Right atrium auricular region (tissue), 2 donors: ENCODE measurements at regions not wholly inside any gene's neighbourhood (a gene's known extent, or its start where the extent isn't known, plus 50 kb on each side); places are given as distances from the start of the nearest gene placed in this dataset.

Experiments
- DNase-seq: peaks from one replicate; pipeline ENCODE4 v3.0.0-alpha.2; 2019; ENCODE audit warnings: low spot score
- H3K27ac ChIP-seq, 2 donors: fragments of 200-600 bp; sonication (generic); 1 replicate in 1 of 2; 2 replicates in 1 of 2; pipeline ENCODE4 v1.5.1; 2016 to 2019
- H3K27me3 ChIP-seq, 2 donors: fragments of 200-600 bp; sonication (generic); one replicate each; pipeline versions ENCODE4 v1.5.1 to v1.6.0; 2017 to 2019
- H3K36me3 ChIP-seq: fragments of 200-600 bp; sonication (generic); one replicate; pipeline ENCODE4 v1.5.1; 2016
- H3K4me1 ChIP-seq, 2 donors: fragments of 200-600 bp; sonication (generic); one replicate each; pipeline versions ENCODE4 v1.5.1 to v1.6.0; 2017 to 2019
- H3K4me3 ChIP-seq, 2 donors: fragments of 200-600 bp; sonication (generic); 1 replicate in 1 of 2; 2 replicates in 1 of 2; pipeline ENCODE4 v1.5.1; 2017 to 2019; ENCODE audit warnings: mild to moderate bottlenecking in 1 of 2, moderate library complexity in 1 of 2
- H3K9me3 ChIP-seq, 2 donors: fragments of 200-600 bp; sonication (generic); one replicate each; pipeline ENCODE4 v1.5.1; 2019
- CTCF ChIP-seq, 2 donors: fragments of 200-600 bp; sonication (generic); IDR thresholded peaks; one replicate each; pipeline ENCODE4 v1.5.1; 2019; ENCODE audit warnings: antibody characterized with exemption in 2 of 2

- Histone ChIP-seq H3K4me1 (no peaks in the 10 kb centered on the region), H3K4me3 (no peak overlapping the region), H3K27ac (no peak overlapping the region), H3K27me3 (no peaks in the 10 kb centered on the region), H3K9me3 (no peaks in the 10 kb centered on the region), H3K36me3 (no peaks in the 10 kb centered on the region)
- no peak for TF ChIP-seq CTCF (IDR thresholded peaks at IDR 0.05)
- no peak for DNase-seq
Observed at GRCh38 chr14:61638595-61639387, 56.5 kb upstream of the HIF1A start.

- no peaks in the 10 kb centered on the region for H3K4me1 ChIP-seq
- H3K27ac ChIP-seq: peak overlapping the region; percentile 18 to 45
- no peaks in the 10 kb centered on the region for H3K27me3 ChIP-seq
- no peaks in the 10 kb centered on the region for H3K9me3 ChIP-seq
- TF ChIP-seq CTCF (IDR thresholded peaks at IDR 0.05): no peak
- no peak overlapping the region for H3K4me3 ChIP-seq
- DNase-seq: no peak
- H3K36me3 ChIP-seq: no peaks in the 10 kb centered on the region
Observed at GRCh38 chr14:61640158-61641136, 54.9 kb upstream of the HIF1A start.

GRCh38 chr14:61641914-61642613 is 53.2 kb upstream of the HIF1A start:
- H3K36me3 ChIP-seq: no peaks in the 10 kb centered on the region
- H3K27me3 ChIP-seq: no peaks in the 10 kb centered on the region
- H3K9me3 ChIP-seq: no peaks in the 10 kb centered on the region
- no peak for DNase-seq
- no peaks in the 10 kb centered on the region for H3K4me1 ChIP-seq
- H3K27ac ChIP-seq: no peak overlapping the region
- no peak for TF ChIP-seq CTCF (IDR thresholded peaks at IDR 0.05)
- no peak overlapping the region for H3K4me3 ChIP-seq

GRCh38 chr14:61642614-61642982 is 52.7 kb upstream of the HIF1A start:
- no peak overlapping the region for H3K27ac ChIP-seq
- DNase-seq: no peak

More at GRCh38 chr14:61642614-61642982, 52.7 kb upstream of the HIF1A start:
- Histone ChIP-seq H3K4me3 (no peak overlapping the region), H3K9me3 (no peaks in the 10 kb centered on the region), H3K27me3 (no peaks in the 10 kb centered on the region), H3K4me1 (no peaks in the 10 kb centered on the region), H3K36me3 (no peaks in the 10 kb centered on the region)
- TF ChIP-seq CTCF (IDR thresholded peaks at IDR 0.05): no peak
